Natural killer cell (primary cell): ENCODE measurements at regions not wholly inside any gene's neighbourhood (a gene's known extent, or its start where the extent isn't known, plus 50 kb on each side); places are given as distances from the start of the nearest gene placed in this dataset.

Experiments used
- ATAC-seq, 3 donors: fragments of 150-1000 bp in 2 of 3; fragments of 200-7000 bp in 1 of 3; cut with Tn5 transposase; 1 replicate in 1 of 3; 2 replicates in 2 of 3; pipeline ENCODE4 v1.10.0; 2021; ENCODE audit warnings: mild to moderate bottlenecking in 2 of 3, moderate library complexity in 2 of 3
- DNase-seq, 2 donors: peaks; one replicate each; pipeline versions ENCODE4 v3.0.0 to v3.0.0-alpha.2; 2013 to 2021; ENCODE audit warnings: mixed read lengths in 1 of 2
- H3K27ac ChIP-seq: one replicate; pipeline ENCODE4 v1.5.1; 2013; ENCODE audit warnings: mild to moderate bottlenecking, low read length
- H3K27me3 ChIP-seq: one replicate; pipeline ENCODE4 v1.6.1; 2013; ENCODE audit warnings: low read length; ENCODE audit not compliant: control insufficient read depth, insufficient read depth
- H3K36me3 ChIP-seq: one replicate; pipeline ENCODE4 v1.6.1; 2013; ENCODE audit warnings: low read length; ENCODE audit not compliant: control insufficient read depth, insufficient read depth
- H3K4me1 ChIP-seq: one replicate; pipeline ENCODE4 v1.6.1; 2013; ENCODE audit warnings: low read length; ENCODE audit not compliant: control insufficient read depth, insufficient read depth
- H3K4me3 ChIP-seq: one replicate; pipeline ENCODE4 v1.5.1; 2013; ENCODE audit warnings: low read length
- H3K9me3 ChIP-seq: one replicate; pipeline ENCODE4 v1.6.1; 2013; ENCODE audit warnings: low read length; ENCODE audit not compliant: control insufficient read depth, insufficient read depth
- H3K27ac Mint-ChIP-seq, 2 donors: one replicate each; pipeline ENCODE4 v1.8.0; 2022; ENCODE audit warnings: mild to moderate bottlenecking in 2 of 2, mixed read lengths in 2 of 2, moderate library complexity in 1 of 2
- H3K27me3 Mint-ChIP-seq, 2 donors: one replicate each; pipeline ENCODE4 v1.8.0; 2022; ENCODE audit warnings: low read depth in 2 of 2, mixed read lengths in 2 of 2
- H3K36me3 Mint-ChIP-seq: one replicate; pipeline ENCODE4 v1.8.0; 2022; ENCODE audit warnings: mixed read lengths
- H3K4me1 Mint-ChIP-seq, 2 donors: one replicate each; pipeline ENCODE4 v1.8.0; 2022; ENCODE audit warnings: mixed read lengths in 2 of 2
- H3K4me3 Mint-ChIP-seq: one replicate; pipeline ENCODE4 v1.8.0; 2022; ENCODE audit warnings: mild to moderate bottlenecking, moderate library complexity, mixed read lengths
- H3K9me3 Mint-ChIP-seq, 2 donors: one replicate each; pipeline ENCODE4 v1.8.0; 2022; ENCODE audit warnings: mixed read lengths in 2 of 2
- CTCF ChIP-seq: fragments of 200-600 bp; IDR thresholded peaks from one replicate; pipeline ENCODE4 v1.8.0; 2022; ENCODE audit warnings: antibody characterized with exemption
- WGBS: methylation state at CpG from one replicate; pipeline ENCODE4 v1.1.7; 2013; ENCODE audit warnings: missing lambda C conversion rate; ENCODE audit not compliant: insufficient coverage; 5-methylcytosine and 5-hydroxymethylcytosine counted together
- intact Hi-C: fragments of 100-400 bp; cut with micrococcal nuclease; formaldehyde crosslinking; loops from one replicate; pipeline ENCODE4 v1.14.2; 2022

GRCh38 chr11:37613031-37613430 lies 1015.0 kb upstream of the RAG2 start:
- Mint-ChIP-seq H3K4me3 (no peak overlapping the region), H3K27me3 (no peaks in the 10 kb centered on the region), H3K36me3 (no peaks in the 10 kb centered on the region), H3K27ac (peak overlapping the region in 1 of 2 donors; percentile 61), H3K4me1 (peaks cover 11 to 12% of the 10 kb centered on the region in 2 donors), H3K9me3 (peaks cover 0 to 3% of the 10 kb centered on the region in 2 donors)
- no peak overlapping the region for H3K27ac ChIP-seq
- H3K27me3 ChIP-seq = no peaks in the 10 kb centered on the region
- no peaks in the 10 kb centered on the region for H3K36me3 ChIP-seq
- no peak for DNase-seq
- intact Hi-C loops = no loop called here
- 33% methylated on average over 1 of the region's 1 CpG for WGBS
- TF ChIP-seq CTCF = no peak
- no peaks in the 10 kb centered on the region for H3K9me3 ChIP-seq
- ATAC-seq = no peak
- H3K4me1 ChIP-seq = no peaks in the 10 kb centered on the region
- no peak overlapping the region for H3K4me3 ChIP-seq

GRCh38 chr11:37612146-37612545 lies 1014.1 kb upstream of the RAG2 start:
- no peaks in the 10 kb centered on the region for H3K4me1 ChIP-seq
- no peak overlapping the region for H3K4me3 ChIP-seq
- no peaks in the 10 kb centered on the region for H3K9me3 ChIP-seq
- Mint-ChIP-seq H3K9me3 (peaks cover 0 to 3% of the 10 kb centered on the region in 2 donors), H3K4me3 (no peak overlapping the region), H3K27me3 (no peaks in the 10 kb centered on the region), H3K4me1 (peaks cover 9 to 11% of the 10 kb centered on the region in 2 donors), H3K36me3 (no peaks in the 10 kb centered on the region), H3K27ac (no peak overlapping the region)
- DNase-seq (no peak), ATAC-seq (no peak)
- TF ChIP-seq CTCF = no peak
- no peaks in the 10 kb centered on the region for H3K27me3 ChIP-seq
- no peaks in the 10 kb centered on the region for H3K36me3 ChIP-seq
- 79% methylated on average over 4 of the region's 4 CpGs for WGBS
- intact Hi-C loops = no loop called here
- no peak overlapping the region for H3K27ac ChIP-seq

- 77% methylated on average over 1 of the region's 1 CpG for WGBS
- no peaks in the 10 kb centered on the region for H3K9me3 ChIP-seq
- H3K4me1 Mint-ChIP-seq = peaks cover 0 to 6% of the 10 kb centered on the region in 2 donors
- ATAC-seq (no peak), DNase-seq (no peak)
- no peaks in the 10 kb centered on the region for H3K27me3 ChIP-seq
- TF ChIP-seq CTCF = no peak
- H3K36me3 Mint-ChIP-seq = peaks cover 30% of the 10 kb centered on the region
- H3K27ac ChIP-seq = no peak overlapping the region
- H3K36me3 ChIP-seq = no peaks in the 10 kb centered on the region
- H3K27ac Mint-ChIP-seq = no peak overlapping the region
- intact Hi-C loops = no loop called here
- H3K4me1 ChIP-seq = no peaks in the 10 kb centered on the region
- H3K4me3 ChIP-seq = no peak overlapping the region
- H3K9me3 Mint-ChIP-seq = peaks cover 2 to 5% of the 10 kb centered on the region in 2 donors
- H3K4me3 Mint-ChIP-seq = no peak overlapping the region
- H3K27me3 Mint-ChIP-seq = no peaks in the 10 kb centered on the region
Observed at GRCh38 chr11:37605229-37605628, 1007.2 kb upstream of the RAG2 start.

- ATAC-seq (no peak), DNase-seq (no peak)
- Mint-ChIP-seq H3K4me1 (peaks cover 0 to 6% of the 10 kb centered on the region in 2 donors), H3K27me3 (no peaks in the 10 kb centered on the region), H3K27ac (no peak overlapping the region), H3K9me3 (peaks cover 2 to 7% of the 10 kb centered on the region in 2 donors), H3K36me3 (peaks cover 16% of the 10 kb centered on the region), H3K4me3 (no peak overlapping the region)
- Histone ChIP-seq H3K4me3 (no peak overlapping the region), H3K36me3 (no peaks in the 10 kb centered on the region), H3K4me1 (no peaks in the 10 kb centered on the region), H3K27me3 (no peaks in the 10 kb centered on the region), H3K27ac (no peak overlapping the region), H3K9me3 (no peaks in the 10 kb centered on the region)
- intact Hi-C loops = no loop called here
- TF ChIP-seq CTCF = no peak
- WGBS = 100% methylated on average over 1 of the region's 1 CpG
Observed at GRCh38 chr11:37598381-37598780, 1000.3 kb upstream of the RAG2 start.
